H1 (cell line): ENCODE measurements at regions not wholly inside any gene's neighbourhood (a gene's known extent, or its start where the extent isn't known, plus 50 kb on each side); places are given as distances from the start of the nearest gene placed in this dataset.

Source experiments
- MAX ChIP-seq: IDR thresholded peaks from 2 replicates; pipeline ENCODE4 v1.6.1; 2012; ENCODE audit warnings: inconsistent platforms
- NANOG ChIP-seq: IDR thresholded peaks from 2 replicates; pipeline ENCODE4 v1.6.1; 2011; ENCODE audit warnings: low read length, low read depth, mild to moderate bottlenecking, inconsistent platforms; ENCODE audit not compliant: insufficient read depth, poor library complexity, severe bottlenecking
- RAD21 ChIP-seq, 2 experiments: IDR thresholded peaks in 1 of 2; conservative IDR thresholded peaks in 1 of 2; 2 replicates each; pipeline ENCODE4 v1.6.1; 2011; ENCODE audit warnings: low read depth in 2 of 2, low read length in 2 of 2, improper control_type of control experiment in 1 of 2, inconsistent platforms in 1 of 2, mild to moderate bottlenecking in 1 of 2, moderate library complexity in 1 of 2
- SIN3A ChIP-seq, 2 experiments: IDR thresholded peaks in 1 of 2; conservative IDR thresholded peaks in 1 of 2; 2 replicates each; pipeline ENCODE4 v1.6.1; 2011 to 2012; ENCODE audit warnings: low read length in 2 of 2, improper control_type of control experiment in 1 of 2, low read depth in 1 of 2, mild to moderate bottlenecking in 1 of 2

DNA sequence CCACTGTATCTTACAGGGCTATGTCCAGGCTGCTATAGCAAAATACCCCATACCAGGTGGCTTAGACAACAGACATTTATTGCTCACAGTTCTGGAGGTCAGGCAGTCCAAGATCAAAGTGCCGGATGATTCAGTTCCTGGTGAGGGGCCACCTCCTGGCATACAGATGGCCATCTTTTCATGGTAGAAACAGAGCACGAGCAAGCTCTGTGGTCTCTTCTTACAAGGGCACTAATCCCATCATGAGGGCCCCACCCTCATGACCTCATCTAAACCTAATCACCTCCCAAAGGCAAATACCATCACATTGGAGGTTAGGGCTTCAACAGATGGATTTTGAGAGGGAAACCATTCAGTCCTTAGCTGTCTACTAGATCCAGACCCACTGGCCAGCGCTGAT, 117.4 kb upstream of the NECTIN1 start (continued):
- TF ChIP-seq MAX (no peak), NANOG (no peak), SIN3A (conservative IDR thresholded peaks at IDR 0.05 in 1 of 2, IDR thresholded peaks at IDR 0.05 in 1 of 2; ENCODE audit: low read depth in 1 of 2, low read length in 2 of 2) (no peak), RAD21 (IDR thresholded peaks at IDR 0.05 in 1 of 2, conservative IDR thresholded peaks at IDR 0.05 in 1 of 2; ENCODE audit: low read depth in 2 of 2, low read length in 2 of 2) (no peak)
